ENCODE measurements at regions not wholly inside any gene's neighbourhood (a gene's known extent, or its start where the extent isn't known, plus 50 kb on each side); places are given as distances from the start of the nearest gene placed in this dataset. TPM values are rescaled to one million over a fixed set of nuclear protein-coding genes. Genes with fewer than 3 reads are reported as not detected.

GRCh38 chr15:36529296-36530011, 50.0 kb upstream of the CDIN1 start:
- no peak for TF ChIP-seq CTCF (IDR thresholded peaks at IDR 0.05; ENCODE audit: insufficient read depth, low read depth, low read length)
- no peak for DNase-seq (ENCODE audit: low read depth)
- H3K4me3 ChIP-seq (ENCODE audit: low read depth, low read length): no peak overlapping the region

Small RNAs in the stretch of these regions (small RNA-seq; reads per million reads assigned to genes)
- gene AC068867.1: not detected
- gene MIR4510: 7.9 reads per million, percentile 88 among the genes with 10 or more reads in this experiment

Data from fibroblast of villous mesenchyme (primary cell).